Vagina (tissue), 2 donors: ENCODE measurements at regions not wholly inside any gene's neighbourhood (a gene's known extent, or its start where the extent isn't known, plus 50 kb on each side); places are given as distances from the start of the nearest gene placed in this dataset.

ENCODE experiments used
- CTCF ChIP-seq, 3 experiments: fragments of 450-650 bp in 2 of 3; fragments of 200-600 bp in 1 of 3; sonication (generic) in 1 of 3; IDR thresholded peaks; one replicate each; pipeline ENCODE4 v1.5.1; 2017 to 2019; ENCODE audit warnings: antibody characterized with exemption in 3 of 3, mild to moderate bottlenecking in 2 of 3, moderate library complexity in 2 of 3
- POLR2A ChIP-seq, 2 donors: fragments of 450-650 bp; IDR thresholded peaks; one replicate each; pipeline ENCODE4 v1.6.1; 2017; ENCODE audit warnings: antibody characterized with exemption in 2 of 2, mild to moderate bottlenecking in 2 of 2, moderate library complexity in 2 of 2

- TF ChIP-seq CTCF (IDR thresholded peaks at IDR 0.05) = no peak
- no peak for TF ChIP-seq POLR2A (IDR thresholded peaks at IDR 0.05)
Observed at GRCh38 chr12:28795311-28795710, 353.8 kb upstream of the FAR2 start.
